DND-41 (cell line): ENCODE measurements at regions not wholly inside any gene's neighbourhood (a gene's known extent, or its start where the extent isn't known, plus 50 kb on each side); places are given as distances from the start of the nearest gene placed in this dataset.
"Not testable (repeated sequence)": the region's sequence is repeated elsewhere in the genome, so short reads cannot be mapped to it uniquely, and the experiment has no call there.

Experiments
- CTCF ChIP-seq: IDR thresholded peaks from 2 replicates; pipeline ENCODE4 v1.5.1; 2012; ENCODE audit warnings: borderline replicate concordance, low read length, moderate library complexity, mild to moderate bottlenecking; ENCODE audit not compliant: poor library complexity, severe bottlenecking; ENCODE audit errors: extremely low read depth
- EZH2 ChIP-seq: IDR thresholded peaks from 3 replicates; pipeline ENCODE4 v1.6.1; 2012; ENCODE audit warnings: borderline replicate concordance, low read depth, mild to moderate bottlenecking, moderate library complexity, low read length, inconsistent platforms; ENCODE audit not compliant: severe bottlenecking

GRCh38 chr7:104276730-104277129 lies 51.7 kb upstream of the LHFPL3 start:
- not testable (repeated sequence) for TF ChIP-seq CTCF, EZH2
